Smooth muscle cell (in vitro differentiated cells): ENCODE measurements at regions not wholly inside any gene's neighbourhood (a gene's known extent, or its start where the extent isn't known, plus 50 kb on each side); places are given as distances from the start of the nearest gene placed in this dataset.

Source experiments
- DNase-seq: peaks from one replicate; lab custom pipeline; 2025; ENCODE audit not compliant: unreplicated experiment; lab: John Stamatoyannopoulos, UW
- H2AFZ ChIP-seq: fragments of 200-600 bp; sonication (generic); 2 replicates; pipeline ENCODE4 v1.6.0; 2016; ENCODE audit warnings: antibody characterized with exemption, low read depth, mild to moderate bottlenecking
- H3F3A ChIP-seq: fragments of 200-600 bp; sonication (generic); 2 replicates; pipeline ENCODE4 v1.6.0; 2017; ENCODE audit warnings: antibody characterized with exemption, low read depth
- H3K27ac ChIP-seq: fragments of 200-600 bp; sonication (generic); 2 replicates; pipeline ENCODE4 v1.5.1; 2016; ENCODE audit warnings: low read depth, mild to moderate bottlenecking
- H3K27me3 ChIP-seq: fragments of 200-600 bp; sonication (generic); 2 replicates; pipeline ENCODE4 v1.6.1; 2016; ENCODE audit warnings: low read depth, mild to moderate bottlenecking
- H3K36me3 ChIP-seq: fragments of 200-600 bp; sonication (generic); 2 replicates; pipeline ENCODE4 v1.5.1; 2016; ENCODE audit warnings: low read depth
- H3K4me1 ChIP-seq: fragments of 200-600 bp; sonication (generic); 2 replicates; pipeline ENCODE4 v1.5.1; 2016; ENCODE audit warnings: low read depth
- H3K4me2 ChIP-seq: fragments of 200-600 bp; sonication (generic); 2 replicates; pipeline ENCODE4 v1.6.0; 2016; ENCODE audit warnings: mild to moderate bottlenecking
- H3K4me3 ChIP-seq: fragments of 200-600 bp; sonication (generic); 2 replicates; pipeline ENCODE4 v1.5.1; 2016; ENCODE audit warnings: mild to moderate bottlenecking
- H3K79me2 ChIP-seq: fragments of 200-600 bp; sonication (generic); 2 replicates; pipeline ENCODE4 v1.6.0; 2016; ENCODE audit warnings: low read depth, mild to moderate bottlenecking
- H3K9ac ChIP-seq: fragments of 200-600 bp; sonication (generic); 2 replicates; pipeline ENCODE4 v1.6.0; 2016; ENCODE audit warnings: low read depth
- H3K9me3 ChIP-seq: fragments of 200-600 bp; sonication (generic); replicated peaks from 2 replicates; pipeline ENCODE4 v1.5.1; 2016; ENCODE audit warnings: low read depth
- H4K20me1 ChIP-seq: fragments of 200-600 bp; sonication (generic); 2 replicates; pipeline ENCODE4 v1.6.0; 2016; ENCODE audit warnings: low read depth
- CTCF ChIP-seq: fragments of 200-600 bp; sonication (generic); IDR thresholded peaks from 2 replicates; pipeline ENCODE4 v1.5.1; 2017; ENCODE audit warnings: borderline replicate concordance, mild to moderate bottlenecking, antibody characterized with exemption; ENCODE audit not compliant: insufficient read depth, poor library complexity, severe bottlenecking
- WGBS: methylation state at CpG from one replicate; pipeline ENCODE4 v1.1.7; 2016; ENCODE audit warnings: low lambda C conversion rate; 5-methylcytosine and 5-hydroxymethylcytosine counted together

- H3K36me3 ChIP-seq, result no peaks in the 10 kb centered on the region
- WGBS, result 90% methylated on average over 3 of the region's 3 CpGs
- H3K4me2 ChIP-seq, result no peak overlapping the region
- no peaks in the 10 kb centered on the region for H3K27me3 ChIP-seq
- DNase-seq, result no peak
- H2AFZ ChIP-seq, result no peak overlapping the region
- H4K20me1 ChIP-seq, result no peaks in the 10 kb centered on the region
- no peaks in the 10 kb centered on the region for H3K9me3 ChIP-seq
- H3K27ac ChIP-seq, result no peak overlapping the region
- no peak overlapping the region for H3K9ac ChIP-seq
- no peak for TF ChIP-seq CTCF
- no peaks in the 10 kb centered on the region for H3F3A ChIP-seq
- no peak overlapping the region for H3K4me3 ChIP-seq
- H3K4me1 ChIP-seq, result no peaks in the 10 kb centered on the region
- no peaks in the 10 kb centered on the region for H3K79me2 ChIP-seq
Observed at GRCh38 chr6:66048684-66049474, 341.9 kb upstream of the EYS start.

- no peaks in the 10 kb centered on the region for H3K9me3 ChIP-seq
- no peak overlapping the region for H2AFZ ChIP-seq
- H3F3A ChIP-seq, result no peaks in the 10 kb centered on the region
- no peaks in the 10 kb centered on the region for H3K27me3 ChIP-seq
- H3K4me2 ChIP-seq, result no peak overlapping the region
- H3K27ac ChIP-seq, result no peak overlapping the region
- H3K4me1 ChIP-seq, result no peaks in the 10 kb centered on the region
- no peaks in the 10 kb centered on the region for H4K20me1 ChIP-seq
- no peak for TF ChIP-seq CTCF
- 88% methylated on average over 1 of the region's 1 CpG for WGBS
- no peaks in the 10 kb centered on the region for H3K36me3 ChIP-seq
- no peak overlapping the region for H3K9ac ChIP-seq
- H3K79me2 ChIP-seq, result no peaks in the 10 kb centered on the region
- H3K4me3 ChIP-seq, result no peak overlapping the region
- no peak for DNase-seq
Observed at GRCh38 chr6:66032626-66033025, 325.6 kb upstream of the EYS start.

- TF ChIP-seq CTCF, result no peak
- no peak overlapping the region for H2AFZ ChIP-seq
- no peak overlapping the region for H3K4me2 ChIP-seq
- H4K20me1 ChIP-seq, result no peaks in the 10 kb centered on the region
- no peaks in the 10 kb centered on the region for H3K9me3 ChIP-seq
- no peaks in the 10 kb centered on the region for H3K79me2 ChIP-seq
- no peak overlapping the region for H3K9ac ChIP-seq
- no peak overlapping the region for H3K4me3 ChIP-seq
- no peaks in the 10 kb centered on the region for H3F3A ChIP-seq
- no peaks in the 10 kb centered on the region for H3K4me1 ChIP-seq
- no peak for DNase-seq
- H3K27me3 ChIP-seq, result no peaks in the 10 kb centered on the region
- no peak overlapping the region for H3K27ac ChIP-seq
- no peaks in the 10 kb centered on the region for H3K36me3 ChIP-seq
Observed at GRCh38 chr6:66029391-66029790, 322.4 kb upstream of the EYS start.

GRCh38 chr6:65999288-65999791 is 292.3 kb upstream of the EYS start:
- Histone ChIP-seq H3K36me3 (no peaks in the 10 kb centered on the region), H2AFZ (no peak overlapping the region), H3K9ac (no peak overlapping the region), H3K4me2 (no peak overlapping the region), H3K27ac (no peak overlapping the region), H3K4me3 (no peak overlapping the region), H3K9me3 (no peaks in the 10 kb centered on the region), H3K79me2 (no peaks in the 10 kb centered on the region), H4K20me1 (no peaks in the 10 kb centered on the region), H3F3A (no peaks in the 10 kb centered on the region), H3K27me3 (no peaks in the 10 kb centered on the region), H3K4me1 (no peaks in the 10 kb centered on the region)
- no peak for TF ChIP-seq CTCF
- 97% methylated on average over 30 of the region's 30 CpGs for WGBS
- no peak for DNase-seq
